HEK293 (cell line): ENCODE measurements at regions not wholly inside any gene's neighbourhood (a gene's known extent, or its start where the extent isn't known, plus 50 kb on each side); places are given as distances from the start of the nearest gene placed in this dataset.

Source experiments
- CTCF ChIP-seq: fragments of 450-650 bp; formaldehyde crosslinking; IDR thresholded peaks from 2 replicates; pipeline ENCODE4 v1.5.1; 2016; ENCODE audit warnings: missing biosample characterization, missing genetic modification characterization
- GLI2 ChIP-seq: fragments of 450-650 bp; formaldehyde crosslinking; IDR thresholded peaks from 2 replicates; pipeline ENCODE4; 2017; ENCODE audit warnings: missing biosample characterization, missing genetic modification characterization, low read depth, borderline replicate concordance
- YY2 ChIP-seq: fragments of 450-650 bp; formaldehyde crosslinking; IDR thresholded peaks from 2 replicates; pipeline ENCODE4 v1.5.1; 2016; ENCODE audit warnings: missing biosample characterization, missing genetic modification characterization
- ZBTB26 ChIP-seq: fragments of 450-650 bp; formaldehyde crosslinking; optimal IDR thresholded peaks from 2 replicates; pipeline ENCODE3; 2016; ENCODE audit warnings: missing biosample characterization, mild to moderate bottlenecking, missing genetic modification characterization
- ZEB2 ChIP-seq: fragments of 450-650 bp; formaldehyde crosslinking; IDR thresholded peaks from 2 replicates; pipeline ENCODE4 v1.5.1; 2016; ENCODE audit warnings: missing biosample characterization, missing genetic modification characterization
- ZNF580 ChIP-seq: fragments of 450-650 bp; formaldehyde crosslinking; IDR thresholded peaks from 2 replicates; pipeline ENCODE4 v1.5.1; 2016; ENCODE audit warnings: missing biosample characterization, missing genetic modification characterization

GRCh38 chr2:137809837-137810236 is 154.4 kb upstream of the HNMT start:
- no peak for TF ChIP-seq YY2 (tag by site-specific recombination)
- TF ChIP-seq ZEB2 (tag by site-specific recombination): no peak
- no peak for TF ChIP-seq CTCF (tag by site-specific recombination)
- TF ChIP-seq ZBTB26 (tag by site-specific recombination): no peak
- no peak for TF ChIP-seq ZNF580 (tag by site-specific recombination)
- no peak for TF ChIP-seq GLI2
